Astrocyte (in vitro differentiated cells and primary cell): ENCODE measurements at regions not wholly inside any gene's neighbourhood (a gene's known extent, or its start where the extent isn't known, plus 50 kb on each side); places are given as distances from the start of the nearest gene placed in this dataset.
A peak's percentile ranks its signal among the peaks of the same experiment; 100 is the strongest.

Experiments used
- DNase-seq: peaks from one replicate; pipeline ENCODE4 v3.0.0-alpha.2; 2010; ENCODE audit warnings: low read depth
- FAIRE-seq: peaks from 2 replicates; lab custom pipeline; 2011; peaks lifted over from hg19 to GRCh38; lab: Jason Lieb, UNC
- H2AFZ ChIP-seq: 2 replicates; pipeline ENCODE4 v1.6.0; 2012; ENCODE audit warnings: low read depth, low read length, inconsistent platforms
- H3K27ac ChIP-seq: 2 replicates; pipeline ENCODE4 v1.5.1; 2011; ENCODE audit warnings: low read depth, low read length, inconsistent platforms
- H3K27me3 ChIP-seq: 2 replicates; pipeline ENCODE4 v1.6.0; 2011; ENCODE audit warnings: low read length, inconsistent platforms; ENCODE audit not compliant: insufficient read depth
- H3K36me3 ChIP-seq: 2 replicates; pipeline ENCODE4 v1.5.1; 2011; ENCODE audit warnings: low read length, inconsistent platforms; ENCODE audit not compliant: insufficient read depth
- H3K4me1 ChIP-seq: 2 replicates; pipeline ENCODE4 v1.5.1; 2011; ENCODE audit warnings: low read length, inconsistent platforms; ENCODE audit not compliant: insufficient read depth
- H3K4me2 ChIP-seq: 2 replicates; pipeline ENCODE4 v1.6.0; 2012; ENCODE audit warnings: low read length, inconsistent platforms
- H3K4me3 ChIP-seq: 2 replicates; pipeline ENCODE4 v1.5.1; 2011; ENCODE audit warnings: low read depth, mild to moderate bottlenecking, low read length, inconsistent platforms; ENCODE audit not compliant: insufficient read depth
- H3K79me2 ChIP-seq: 2 replicates; pipeline ENCODE4 v1.6.0; 2012; ENCODE audit warnings: mild to moderate bottlenecking, low read length, inconsistent platforms; ENCODE audit not compliant: insufficient read depth
- H3K9ac ChIP-seq: 2 replicates; pipeline ENCODE4 v1.6.0; 2012; ENCODE audit warnings: mild to moderate bottlenecking, low read length, inconsistent platforms
- H3K9me3 ChIP-seq: 2 replicates; pipeline ENCODE4 v1.5.1; 2012; ENCODE audit warnings: low read depth, mild to moderate bottlenecking, low read length, inconsistent platforms; ENCODE audit not compliant: insufficient read depth
- H4K20me1 ChIP-seq: 2 replicates; pipeline ENCODE4 v1.6.0; 2012; ENCODE audit warnings: low read length, inconsistent platforms; ENCODE audit not compliant: insufficient read depth
- H3K27ac Mint-ChIP-seq: one replicate; pipeline ENCODE4 v1.8.0; 2021; ENCODE audit warnings: mild to moderate bottlenecking, mixed read lengths; ENCODE audit not compliant: unreplicated experiment
- H3K27me3 Mint-ChIP-seq: one replicate; pipeline ENCODE4 v1.8.0; 2021; ENCODE audit warnings: low read depth, mixed read lengths; ENCODE audit not compliant: unreplicated experiment
- H3K36me3 Mint-ChIP-seq: one replicate; pipeline ENCODE4 v1.8.0; 2021; ENCODE audit warnings: low read depth, mixed read lengths; ENCODE audit not compliant: unreplicated experiment
- H3K4me1 Mint-ChIP-seq: one replicate; pipeline ENCODE4 v1.8.0; 2021; ENCODE audit warnings: low read depth, mixed read lengths; ENCODE audit not compliant: unreplicated experiment
- H3K4me3 Mint-ChIP-seq: one replicate; pipeline ENCODE4 v1.8.0; 2021; ENCODE audit warnings: mild to moderate bottlenecking, moderate library complexity, mixed read lengths; ENCODE audit not compliant: unreplicated experiment
- H3K9me3 Mint-ChIP-seq: one replicate; pipeline ENCODE4 v1.8.0; 2021; ENCODE audit warnings: mild to moderate bottlenecking, mixed read lengths; ENCODE audit not compliant: unreplicated experiment
- EZH2 ChIP-seq: IDR thresholded peaks from 2 replicates; pipeline ENCODE4 v1.6.1; 2012; ENCODE audit warnings: mild to moderate bottlenecking, low read length, inconsistent platforms; ENCODE audit not compliant: insufficient read depth
- TF ChIP-seq, protein P1 (sequence below): IDR thresholded peaks from 2 replicates; pipeline ENCODE4 v1.5.1; 2011; ENCODE audit warnings: low read depth, mild to moderate bottlenecking, inconsistent platforms, low read length, moderate library complexity; ENCODE audit not compliant: insufficient read depth

DNA sequence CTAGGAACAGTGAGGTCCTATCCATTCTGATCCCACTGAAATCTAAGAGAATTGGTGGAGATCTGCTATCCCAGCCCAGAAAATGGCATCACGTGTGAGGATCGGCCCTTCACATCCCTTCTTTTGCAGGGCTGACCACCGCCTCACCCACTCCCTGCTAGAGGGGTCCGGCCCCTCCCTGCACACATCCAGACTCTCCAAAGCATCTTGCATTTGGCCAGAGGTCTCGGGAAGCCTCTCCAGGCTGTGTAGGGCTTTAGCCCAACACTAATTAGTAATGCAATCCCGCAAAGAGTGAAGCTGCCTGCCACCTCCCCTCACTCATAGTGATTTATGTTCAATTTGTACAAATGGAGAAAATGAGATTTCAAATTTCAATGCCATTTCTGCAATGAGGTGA, 434.4 kb upstream of the ZFHX3 start:
- Mint-ChIP-seq H3K27ac (no peak overlapping the region), H3K36me3 (no peaks in the 10 kb centered on the region), H3K4me3 (no peak overlapping the region), H3K27me3 (peaks cover 9% of the 10 kb centered on the region), H3K4me1 (no peaks in the 10 kb centered on the region), H3K9me3 (peaks cover 2% of the 10 kb centered on the region)
- Histone ChIP-seq H3K4me1 (peaks cover 3% of the 10 kb centered on the region), H3K27ac (no peak overlapping the region), H3K36me3 (no peaks in the 10 kb centered on the region), H3K79me2 (no peaks in the 10 kb centered on the region), H3K9ac (no peak overlapping the region), H3K9me3 (no peaks in the 10 kb centered on the region), H3K4me3 (no peak overlapping the region), H2AFZ (peak overlapping the region; percentile 5), H3K27me3 (no peaks in the 10 kb centered on the region), H3K4me2 (no peak overlapping the region), H4K20me1 (no peaks in the 10 kb centered on the region)
- FAIRE-seq, result no peak
- DNase-seq, result no peak
- TF ChIP-seq, protein P1, sequence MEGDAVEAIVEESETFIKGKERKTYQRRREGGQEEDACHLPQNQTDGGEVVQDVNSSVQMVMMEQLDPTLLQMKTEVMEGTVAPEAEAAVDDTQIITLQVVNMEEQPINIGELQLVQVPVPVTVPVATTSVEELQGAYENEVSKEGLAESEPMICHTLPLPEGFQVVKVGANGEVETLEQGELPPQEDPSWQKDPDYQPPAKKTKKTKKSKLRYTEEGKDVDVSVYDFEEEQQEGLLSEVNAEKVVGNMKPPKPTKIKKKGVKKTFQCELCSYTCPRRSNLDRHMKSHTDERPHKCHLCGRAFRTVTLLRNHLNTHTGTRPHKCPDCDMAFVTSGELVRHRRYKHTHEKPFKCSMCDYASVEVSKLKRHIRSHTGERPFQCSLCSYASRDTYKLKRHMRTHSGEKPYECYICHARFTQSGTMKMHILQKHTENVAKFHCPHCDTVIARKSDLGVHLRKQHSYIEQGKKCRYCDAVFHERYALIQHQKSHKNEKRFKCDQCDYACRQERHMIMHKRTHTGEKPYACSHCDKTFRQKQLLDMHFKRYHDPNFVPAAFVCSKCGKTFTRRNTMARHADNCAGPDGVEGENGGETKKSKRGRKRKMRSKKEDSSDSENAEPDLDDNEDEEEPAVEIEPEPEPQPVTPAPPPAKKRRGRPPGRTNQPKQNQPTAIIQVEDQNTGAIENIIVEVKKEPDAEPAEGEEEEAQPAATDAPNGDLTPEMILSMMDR, result no peak
- TF ChIP-seq EZH2, result no peak

DNA sequence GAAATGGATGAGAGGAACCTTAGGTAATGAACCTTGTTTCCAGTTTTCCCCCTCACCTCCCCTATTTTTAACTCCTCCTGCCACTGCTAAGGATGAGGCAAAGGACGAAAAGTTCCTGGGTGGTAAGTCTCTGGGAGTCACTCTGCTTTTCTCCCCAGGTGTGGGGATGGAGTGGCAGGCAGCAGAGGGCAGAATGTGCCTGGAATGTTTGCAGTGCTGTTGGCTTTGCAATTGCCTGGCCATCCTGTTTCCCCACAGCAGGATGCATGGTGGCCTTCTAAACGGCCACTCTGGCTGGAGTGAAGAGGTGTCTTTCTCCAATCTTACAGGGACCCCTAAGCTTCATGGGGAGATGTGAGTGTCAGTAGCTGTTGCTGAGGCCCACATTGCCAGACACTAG, 432.5 kb upstream of the ZFHX3 start:
- H3K27me3 Mint-ChIP-seq, result peaks cover 9% of the 10 kb centered on the region
- peaks cover 2% of the 10 kb centered on the region for H3K9me3 Mint-ChIP-seq
- DNase-seq, result no peak
- no peaks in the 10 kb centered on the region for H3K79me2 ChIP-seq
- no peaks in the 10 kb centered on the region for H3K4me1 Mint-ChIP-seq
- H3K27ac Mint-ChIP-seq, result no peak overlapping the region
- TF ChIP-seq EZH2, result no peak
- TF ChIP-seq, protein P1, result no peak
- no peaks in the 10 kb centered on the region for H3K36me3 Mint-ChIP-seq
- no peak overlapping the region for H2AFZ ChIP-seq
- H3K27ac ChIP-seq, result no peak overlapping the region
- no peak for FAIRE-seq
- no peak overlapping the region for H3K4me3 ChIP-seq
- H3K4me2 ChIP-seq, result no peak overlapping the region
- H3K4me3 Mint-ChIP-seq, result no peak overlapping the region
- peaks cover 3% of the 10 kb centered on the region for H3K4me1 ChIP-seq
- no peaks in the 10 kb centered on the region for H3K9me3 ChIP-seq
- H3K9ac ChIP-seq, result no peak overlapping the region
- no peaks in the 10 kb centered on the region for H3K27me3 ChIP-seq
- no peaks in the 10 kb centered on the region for H4K20me1 ChIP-seq
- H3K36me3 ChIP-seq, result no peaks in the 10 kb centered on the region

DNA sequence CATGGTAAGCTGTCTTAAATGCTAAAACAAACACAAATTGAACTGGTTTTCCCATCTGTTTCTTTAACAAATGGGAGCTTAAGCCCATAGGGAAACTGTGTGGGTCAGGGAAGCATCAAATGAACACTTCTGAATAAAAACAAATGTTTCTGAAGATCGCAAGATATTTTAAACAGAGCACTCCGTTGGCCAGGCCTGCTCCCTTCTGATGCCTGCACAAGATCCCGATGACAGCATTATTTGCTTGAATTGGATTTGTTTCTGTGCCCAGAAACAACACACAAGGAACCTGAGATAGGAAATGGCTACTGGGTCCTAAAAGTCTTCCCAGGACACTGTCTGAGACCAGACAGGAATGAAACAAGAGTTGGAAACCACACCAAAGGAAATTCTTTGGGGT, 425.8 kb upstream of the ZFHX3 start:
- Histone ChIP-seq H4K20me1 (no peaks in the 10 kb centered on the region), H3K27ac (no peak overlapping the region), H3K36me3 (no peaks in the 10 kb centered on the region), H3K4me1 (no peaks in the 10 kb centered on the region), H3K9ac (no peak overlapping the region), H3K27me3 (no peaks in the 10 kb centered on the region), H3K79me2 (no peaks in the 10 kb centered on the region), H2AFZ (no peak overlapping the region), H3K4me2 (no peak overlapping the region), H3K4me3 (no peak overlapping the region), H3K9me3 (no peaks in the 10 kb centered on the region)
- Mint-ChIP-seq H3K27ac (no peak overlapping the region), H3K36me3 (no peaks in the 10 kb centered on the region), H3K4me1 (no peaks in the 10 kb centered on the region), H3K4me3 (no peak overlapping the region), H3K27me3 (peaks cover 10% of the 10 kb centered on the region), H3K9me3 (no peaks in the 10 kb centered on the region)
- TF ChIP-seq EZH2, result no peak
- TF ChIP-seq, protein P1, result no peak
- FAIRE-seq (no peak), DNase-seq (no peak)
